ENCODE measurements at regions not wholly inside any gene's neighbourhood (a gene's known extent, or its start where the extent isn't known, plus 50 kb on each side); places are given as distances from the start of the nearest gene placed in this dataset.
A peak's percentile ranks its signal among the peaks of the same experiment; 100 is the strongest.

GRCh38 chr5:137808503-137809135 lies 54.5 kb upstream of the HNRNPA0 start:
- Histone ChIP-seq H2BK120ac (ENCODE audit: insufficient read depth, low read length, poor library complexity) (no peak overlapping the region), H3K27ac (ENCODE audit: low read depth, low read length) (no peak overlapping the region), H4K8ac (ENCODE audit: low read depth, low read length) (no peak overlapping the region), H3K9me3 (ENCODE audit: insufficient read depth, low read depth, low read length) (no peaks in the 10 kb centered on the region), H4K12ac (ENCODE audit: low read depth, low read length) (no peak overlapping the region), H3K4ac (ENCODE audit: low read depth, low read length) (no peak overlapping the region), H3K79me1 (ENCODE audit: low read length) (no peaks in the 10 kb centered on the region), H3K18ac (ENCODE audit: low read length) (no peak overlapping the region), H2BK5ac (ENCODE audit: low read depth, low read length, poor library complexity) (no peak overlapping the region), H3K4me3 (ENCODE audit: low read depth, low read length) (no peak overlapping the region), H3K4me1 (ENCODE audit: control insufficient read depth in 1 of 2, insufficient read depth in 2 of 2, low read length in 2 of 2) (no peaks in the 10 kb centered on the region), H2AFZ (ENCODE audit: insufficient read depth, low read length, poor library complexity) (no peak overlapping the region), H3K9ac (ENCODE audit: low read length) (no peak overlapping the region), H3K36me3 (ENCODE audit: control insufficient read depth in 1 of 2, insufficient read depth in 2 of 2, low read length in 2 of 2) (no peaks in the 10 kb centered on the region), H3K79me2 (ENCODE audit: control insufficient read depth, insufficient read depth, low read length, poor library complexity) (no peaks in the 10 kb centered on the region), H2BK12ac (ENCODE audit: low read length) (no peak overlapping the region), H3K4me2 (ENCODE audit: low read length) (no peak overlapping the region), H4K91ac (ENCODE audit: low read depth, low read length) (no peak overlapping the region), H3K23ac (ENCODE audit: low read length) (no peak overlapping the region), H2AK5ac (ENCODE audit: low read length) (no peak overlapping the region), H3K27me3 (ENCODE audit: insufficient read depth, low read length) (no peaks in the 10 kb centered on the region), H3K14ac (ENCODE audit: low read length) (no peak overlapping the region)
- WGBS (ENCODE audit: extremely low coverage, insufficient coverage, insufficient read length), result no CpG with 5 or more reads among the region's 9 CpGs
- peak; percentile 4 to 62 for DNase-seq

GRCh38 chr5:137815202-137815990 lies 52.3 kb upstream of the MYOT start:
- Histone ChIP-seq H3K27ac (ENCODE audit: low read depth, low read length) (no peak overlapping the region), H3K23ac (ENCODE audit: low read length) (no peak overlapping the region), H3K18ac (ENCODE audit: low read length) (no peak overlapping the region), H4K12ac (ENCODE audit: low read depth, low read length) (no peak overlapping the region), H3K9ac (ENCODE audit: low read length) (no peak overlapping the region), H3K14ac (ENCODE audit: low read length) (no peak overlapping the region), H3K4me1 (ENCODE audit: control insufficient read depth in 1 of 2, insufficient read depth in 2 of 2, low read length in 2 of 2) (no peaks in the 10 kb centered on the region), H4K8ac (ENCODE audit: low read depth, low read length) (no peak overlapping the region), H3K79me2 (ENCODE audit: control insufficient read depth, insufficient read depth, low read length, poor library complexity) (no peaks in the 10 kb centered on the region), H4K91ac (ENCODE audit: low read depth, low read length) (no peak overlapping the region), H2BK5ac (ENCODE audit: low read depth, low read length, poor library complexity) (no peak overlapping the region), H2AFZ (ENCODE audit: insufficient read depth, low read length, poor library complexity) (no peak overlapping the region), H2BK12ac (ENCODE audit: low read length) (no peak overlapping the region), H2BK120ac (ENCODE audit: insufficient read depth, low read length, poor library complexity) (no peak overlapping the region), H3K27me3 (ENCODE audit: insufficient read depth, low read length) (no peaks in the 10 kb centered on the region), H3K4me2 (ENCODE audit: low read length) (no peak overlapping the region), H2AK5ac (ENCODE audit: low read length) (no peak overlapping the region), H3K4me3 (ENCODE audit: low read depth, low read length) (no peak overlapping the region), H3K9me3 (ENCODE audit: insufficient read depth, low read depth, low read length) (no peaks in the 10 kb centered on the region), H3K4ac (ENCODE audit: low read depth, low read length) (no peak overlapping the region), H3K36me3 (ENCODE audit: control insufficient read depth in 1 of 2, insufficient read depth in 2 of 2, low read length in 2 of 2) (no peaks in the 10 kb centered on the region), H3K79me1 (ENCODE audit: low read length) (no peaks in the 10 kb centered on the region)
- no peak for DNase-seq
- no CpG with 5 or more reads among the region's 3 CpGs for WGBS (ENCODE audit: extremely low coverage, insufficient coverage, insufficient read length)

All from trophoblast cell (in vitro differentiated cells and primary cell).